GM19468 (cell line): ENCODE measurements at regions not wholly inside any gene's neighbourhood (a gene's known extent, or its start where the extent isn't known, plus 50 kb on each side); places are given as distances from the start of the nearest gene placed in this dataset.
A peak's percentile ranks its signal among the peaks of the same experiment; 100 is the strongest.
"Not testable (repeated sequence)": the region's sequence is repeated elsewhere in the genome, so short reads cannot be mapped to it uniquely, and the experiment has no call there.

Experiments
- ATAC-seq: cut with Tn5 transposase; IDR thresholded peaks from one replicate; pipeline ENCODE4 v1.9.1; 2021; ENCODE audit warnings: mild to moderate bottlenecking, moderate library complexity, moderate number of reproducible peaks; ENCODE audit not compliant: unreplicated experiment; ENCODE audit errors: extremely low read depth

- ATAC-seq = no peak
Measured at GRCh38 chr2:109052922-109053321, 63.9 kb upstream of the EDAR start.

- no peak for ATAC-seq
Measured at GRCh38 chr2:109049022-109049421, 60.0 kb upstream of the EDAR start.

GRCh38 chr2:109048163-109048562 is 59.1 kb upstream of the EDAR start:
- ATAC-seq = no peak

- ATAC-seq = not testable (repeated sequence)
Measured at GRCh38 chr2:109047569-109047968, 58.5 kb upstream of the EDAR start.

- peak; percentile 21 for ATAC-seq
Measured at GRCh38 chr2:109046925-109047508, 58.0 kb upstream of the EDAR start.

- ATAC-seq = no peak
Measured at GRCh38 chr2:109045505-109045904, 56.5 kb upstream of the EDAR start.

GRCh38 chr2:109038992-109039391 is 50.0 kb upstream of the EDAR start:
- no peak for ATAC-seq
